HG02678 (cell line): ENCODE measurements at regions not wholly inside any gene's neighbourhood (a gene's known extent, or its start where the extent isn't known, plus 50 kb on each side); places are given as distances from the start of the nearest gene placed in this dataset.
"Not testable (repeated sequence)": the region's sequence is repeated elsewhere in the genome, so short reads cannot be mapped to it uniquely, and the experiment has no call there.

ENCODE experiments used
- ATAC-seq: cut with Tn5 transposase; IDR thresholded peaks from one replicate; pipeline ENCODE4 v1.9.1; 2021; ENCODE audit warnings: mild to moderate bottlenecking, moderate library complexity; ENCODE audit not compliant: unreplicated experiment

- no peak for ATAC-seq
Measured at GRCh38 chr14:71384007-71384845, 477.0 kb downstream of the PCNX1 start.

- ATAC-seq = no peak
Measured at GRCh38 chr14:71387753-71388152, 480.5 kb downstream of the PCNX1 start.

- no peak for ATAC-seq
Measured at GRCh38 chr14:71388336-71388735, 481.1 kb downstream of the PCNX1 start.

GRCh38 chr14:71388862-71389261, 481.6 kb downstream of the PCNX1 start:
- no peak for ATAC-seq

- ATAC-seq = no peak
Measured at GRCh38 chr14:71394386-71394785, 487.1 kb downstream of the PCNX1 start.

DNA sequence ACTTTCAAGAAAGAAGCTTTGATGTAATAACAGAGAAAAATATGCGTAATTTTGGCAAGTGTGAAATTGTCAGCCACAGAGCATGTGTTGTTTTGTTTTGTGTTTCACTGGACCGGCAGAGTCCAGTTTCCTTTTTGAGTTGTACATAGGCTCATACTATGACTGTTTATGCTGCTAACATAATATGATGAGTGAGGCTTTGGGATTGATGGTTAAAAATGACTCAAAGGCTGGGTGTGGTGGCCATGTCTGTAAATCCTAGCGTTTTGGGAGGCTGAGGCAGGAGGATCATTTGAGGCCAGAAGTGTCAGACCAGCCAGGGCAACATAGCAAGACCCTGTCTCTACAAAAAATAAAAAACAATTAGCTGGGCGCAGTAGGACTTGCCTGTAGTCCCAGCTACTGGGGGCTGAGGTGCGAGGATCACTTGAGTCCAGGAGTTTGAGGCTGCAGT, 487.9 kb downstream of the PCNX1 start:
- ATAC-seq = no peak

- ATAC-seq = no peak
Measured at GRCh38 chr14:71395636-71396035, 488.4 kb downstream of the PCNX1 start.

- no peak for ATAC-seq
Measured at GRCh38 chr14:71396050-71396677, 488.9 kb downstream of the PCNX1 start.

- no peak for ATAC-seq
Measured at GRCh38 chr14:71397371-71397770, 490.1 kb downstream of the PCNX1 start.

DNA sequence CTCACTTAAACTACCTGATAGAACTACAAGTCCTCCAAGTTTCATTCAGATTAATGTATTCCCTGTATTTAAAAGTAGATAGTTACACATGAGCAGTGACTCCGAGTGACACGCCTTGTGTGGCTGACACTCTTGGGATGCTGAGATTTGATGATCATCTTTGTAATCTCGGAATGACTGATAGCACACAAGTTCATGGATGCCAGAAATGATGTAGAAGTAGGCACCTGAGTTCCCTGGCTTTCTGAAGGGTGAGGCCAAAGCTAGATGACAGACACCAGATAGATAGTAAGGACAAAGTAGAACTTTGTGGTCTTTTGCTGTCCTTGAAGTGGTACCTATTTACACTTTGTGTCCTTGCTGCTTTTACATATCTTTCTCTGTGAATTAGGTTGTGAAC, 491.2 kb downstream of the PCNX1 start:
- ATAC-seq = no peak

- peak; percentile 73 for ATAC-seq
Measured at GRCh38 chr14:71399057-71399487, 491.8 kb downstream of the PCNX1 start.

DNA sequence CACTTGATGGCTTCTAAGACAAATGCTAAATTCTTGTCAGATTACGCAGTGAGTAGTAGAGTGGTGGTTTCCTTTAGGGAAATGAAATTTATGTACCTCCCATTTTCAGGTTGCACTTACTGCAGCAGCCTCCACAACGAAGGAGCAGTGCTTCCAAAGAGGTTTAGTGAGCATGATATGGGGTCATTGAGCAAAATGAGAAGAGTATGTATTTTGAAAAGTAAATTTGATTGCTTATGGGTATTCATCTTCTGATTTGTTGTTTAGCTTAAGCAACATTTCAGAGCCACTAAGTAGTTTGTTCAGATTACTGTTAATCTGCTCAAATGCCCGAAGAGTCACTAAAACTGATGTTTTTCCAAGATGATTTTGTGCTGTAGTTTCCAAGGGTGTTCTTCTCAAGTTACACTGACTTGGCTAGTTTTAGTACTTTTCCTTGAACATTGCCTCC, 493.6 kb downstream of the PCNX1 start:
- no peak for ATAC-seq

DNA sequence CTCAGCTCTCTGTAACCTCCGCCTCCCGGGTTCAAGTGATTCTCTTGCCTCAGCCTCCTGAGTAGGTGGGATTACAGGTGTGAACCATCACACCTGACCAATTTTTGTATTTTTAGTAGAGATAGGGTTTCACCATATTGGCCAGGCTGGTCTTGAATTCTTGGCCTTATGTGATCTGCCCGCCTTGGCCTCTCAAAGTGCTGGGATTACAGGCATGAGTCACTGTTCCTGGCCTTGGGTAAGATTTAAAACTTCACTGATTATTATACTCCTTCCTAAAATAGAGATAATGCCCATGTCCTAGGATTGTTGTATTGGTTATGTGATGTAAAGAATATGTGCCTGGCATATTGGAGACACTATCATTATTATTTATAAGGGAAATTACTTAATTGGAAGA, 495.2 kb downstream of the PCNX1 start:
- not testable (repeated sequence) for ATAC-seq

GRCh38 chr14:71403656-71404055, 496.4 kb downstream of the PCNX1 start:
- peak; percentile 57 for ATAC-seq

GRCh38 chr14:71405676-71406075, 498.4 kb downstream of the PCNX1 start:
- no peak for ATAC-seq

GRCh38 chr14:71408362-71409030, 501.2 kb downstream of the PCNX1 start:
- ATAC-seq = no peak

- no peak for ATAC-seq
Measured at GRCh38 chr14:71410578-71411284, 503.5 kb downstream of the PCNX1 start.

GRCh38 chr14:71411285-71411595, 504.0 kb downstream of the PCNX1 start:
- ATAC-seq = no peak

DNA sequence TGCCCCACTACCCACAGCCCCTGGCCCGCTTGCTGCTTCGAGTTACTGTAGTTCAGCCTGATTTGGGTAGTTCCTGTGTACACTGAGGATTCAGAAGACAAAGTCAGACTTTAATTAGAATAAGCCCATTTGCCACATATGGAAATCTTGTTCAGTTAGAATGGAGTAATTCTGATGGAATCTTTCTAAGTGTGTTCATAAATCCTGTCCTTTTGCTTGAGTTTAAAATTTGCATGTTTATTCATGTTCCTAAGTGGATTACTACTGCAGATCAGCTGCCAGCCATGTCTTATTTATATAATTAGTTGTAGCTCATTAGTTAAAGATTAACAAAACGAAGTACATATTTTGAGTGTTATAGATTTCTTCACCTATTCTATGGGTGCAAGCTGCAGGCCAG, 504.5 kb downstream of the PCNX1 start:
- no peak for ATAC-seq

GRCh38 chr14:71414631-71415403, 507.6 kb downstream of the PCNX1 start:
- ATAC-seq = no peak

DNA sequence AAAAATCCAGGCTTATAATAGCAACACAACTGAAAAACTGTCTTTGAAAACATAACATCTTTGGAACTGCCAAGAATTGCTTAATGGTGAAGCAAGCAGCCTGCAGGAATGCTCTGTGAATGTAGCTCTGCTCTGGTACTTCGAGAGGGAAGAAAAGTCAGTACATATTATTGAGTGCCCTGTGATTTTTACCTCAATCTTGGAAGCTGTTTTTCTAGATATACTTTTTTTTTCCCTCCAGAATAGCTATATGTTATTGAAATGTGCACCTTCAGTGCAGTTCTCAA, 508.1 kb downstream of the PCNX1 start:
- no peak for ATAC-seq
